T-helper 17 cell (primary cell): ENCODE measurements at regions not wholly inside any gene's neighbourhood (a gene's known extent, or its start where the extent isn't known, plus 50 kb on each side); places are given as distances from the start of the nearest gene placed in this dataset.

ENCODE experiments used
- ATAC-seq: fragments of 150-1000 bp; cut with Tn5 transposase; 2 replicates; pipeline ENCODE4 v1.10.0; 2021; ENCODE audit warnings: mild to moderate bottlenecking, moderate library complexity
- DNase-seq, 3 donors: peaks; one replicate each; pipeline versions ENCODE4 v3.0.0 to v3.0.0-alpha.2; 2020 to 2021
- H3K9me3 ChIP-seq: one replicate; pipeline ENCODE4 v1.7.0; 2013; ENCODE audit warnings: low read length, mild to moderate bottlenecking; ENCODE audit not compliant: control insufficient read depth, poor library complexity, severe bottlenecking
- H3K27ac Mint-ChIP-seq: one replicate; pipeline ENCODE4 v1.8.0; 2022; ENCODE audit warnings: mild to moderate bottlenecking, moderate library complexity, mixed read lengths
- H3K27me3 Mint-ChIP-seq: one replicate; pipeline ENCODE4 v1.8.0; 2022; ENCODE audit warnings: mixed read lengths
- H3K36me3 Mint-ChIP-seq: one replicate; pipeline ENCODE4 v1.8.0; 2022; ENCODE audit warnings: low read depth, mixed read lengths
- H3K4me1 Mint-ChIP-seq: one replicate; pipeline ENCODE4 v1.8.0; 2022; ENCODE audit warnings: mild to moderate bottlenecking, mixed read lengths
- H3K4me3 Mint-ChIP-seq: one replicate; pipeline ENCODE4 v1.8.0; 2022; ENCODE audit warnings: mild to moderate bottlenecking, moderate library complexity, mixed read lengths

- peaks cover 7% of the 10 kb centered on the region for H3K27me3 Mint-ChIP-seq
Measured at GRCh38 chr4:71639380-71639779, 144.5 kb downstream of the GC start.

GRCh38 chr4:71635139-71635748, 148.6 kb downstream of the GC start:
- H3K36me3 Mint-ChIP-seq = no peaks in the 10 kb centered on the region
- DNase-seq (no peak), ATAC-seq (no peak)
- H3K9me3 ChIP-seq = no peaks in the 10 kb centered on the region
- peaks cover 7% of the 10 kb centered on the region for H3K27me3 Mint-ChIP-seq
- H3K4me1 Mint-ChIP-seq = no peaks in the 10 kb centered on the region
- H3K27ac Mint-ChIP-seq = no peak overlapping the region
- no peak overlapping the region for H3K4me3 Mint-ChIP-seq

More at GRCh38 chr4:71639380-71639779, 144.5 kb downstream of the GC start:
- no peak for ATAC-seq
- H3K9me3 ChIP-seq = no peaks in the 10 kb centered on the region
- DNase-seq = no peak
- H3K4me3 Mint-ChIP-seq = no peak overlapping the region
- H3K36me3 Mint-ChIP-seq = no peaks in the 10 kb centered on the region
- H3K4me1 Mint-ChIP-seq = no peaks in the 10 kb centered on the region
- no peak overlapping the region for H3K27ac Mint-ChIP-seq

GRCh38 chr4:71634364-71634763, 149.5 kb downstream of the GC start:
- no peak overlapping the region for H3K27ac Mint-ChIP-seq
- ATAC-seq (no peak), DNase-seq (no peak)
- no peaks in the 10 kb centered on the region for H3K9me3 ChIP-seq
- H3K4me3 Mint-ChIP-seq = no peak overlapping the region
- no peaks in the 10 kb centered on the region for H3K4me1 Mint-ChIP-seq
- peaks cover 7% of the 10 kb centered on the region for H3K27me3 Mint-ChIP-seq
- H3K36me3 Mint-ChIP-seq = no peaks in the 10 kb centered on the region

DNA sequence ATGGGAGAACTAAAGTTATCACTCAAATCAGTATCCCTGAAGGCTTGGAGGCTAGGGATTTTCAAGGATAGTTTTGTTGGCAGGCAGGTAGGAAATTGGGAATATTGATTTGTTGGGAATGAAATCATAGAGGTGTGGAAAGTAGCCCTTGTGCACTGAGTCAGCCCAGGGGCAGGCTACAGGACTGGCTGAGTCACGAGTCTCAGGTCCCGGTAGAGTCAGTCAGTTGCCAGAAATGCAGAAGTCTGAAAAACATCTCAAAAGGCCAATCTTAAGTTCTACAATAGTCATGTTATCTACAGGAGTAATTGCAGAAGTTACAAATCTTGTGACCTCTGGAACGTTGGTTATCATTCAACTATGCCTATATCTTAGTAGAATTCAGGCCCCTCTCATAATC, 153.1 kb downstream of the GC start:
- no peaks in the 10 kb centered on the region for H3K36me3 Mint-ChIP-seq
- DNase-seq (no peak), ATAC-seq (no peak)
- H3K4me3 Mint-ChIP-seq = no peak overlapping the region
- no peaks in the 10 kb centered on the region for H3K4me1 Mint-ChIP-seq
- H3K9me3 ChIP-seq = no peaks in the 10 kb centered on the region
- no peak overlapping the region for H3K27ac Mint-ChIP-seq
- no peaks in the 10 kb centered on the region for H3K27me3 Mint-ChIP-seq

DNA sequence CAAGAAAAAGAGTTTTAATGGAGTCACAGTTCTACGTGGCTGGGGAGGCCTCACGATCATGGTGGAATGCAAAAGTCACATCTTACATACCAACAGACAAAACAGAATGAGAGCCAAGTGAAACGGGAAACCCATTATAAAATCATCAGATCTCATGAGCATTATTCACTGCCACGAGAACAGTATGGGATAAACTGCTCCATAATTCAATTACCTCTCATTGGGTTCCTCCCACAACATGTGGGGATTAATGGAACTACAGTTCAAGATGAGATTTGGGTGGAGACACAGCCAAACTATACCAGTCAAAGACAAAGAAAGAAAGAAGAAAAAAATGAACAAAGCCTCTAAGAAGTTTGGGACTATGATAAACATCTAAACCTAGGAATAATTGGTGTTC, 158.9 kb downstream of the GC start:
- ATAC-seq = no peak
- H3K9me3 ChIP-seq = no peaks in the 10 kb centered on the region
- H3K27ac Mint-ChIP-seq = no peak overlapping the region
- no peaks in the 10 kb centered on the region for H3K36me3 Mint-ChIP-seq
- no peaks in the 10 kb centered on the region for H3K27me3 Mint-ChIP-seq
- H3K4me3 Mint-ChIP-seq = no peak overlapping the region
- DNase-seq = no peak
- H3K4me1 Mint-ChIP-seq = no peaks in the 10 kb centered on the region
